Endothelial cell of umbilical vein (primary cell): ENCODE measurements at regions not wholly inside any gene's neighbourhood (a gene's known extent, or its start where the extent isn't known, plus 50 kb on each side); places are given as distances from the start of the nearest gene placed in this dataset.

Source experiments
- BruUV-seq: library from RNA; stranded (reverse); fragments of 400-500 nt; replicated peaks from 2 replicates; lab custom pipeline; 2021; lab: Mats Ljungman, UMichigan
- CTCF ChIA-PET: fragments of 300-600, 350-600 bp; sonication (Branson Sonifier 250); formaldehyde crosslinking; loops from one replicate; lab custom pipeline; 2021; ENCODE audit warnings: antibody characterized with exemption, inconsistent platforms; lab: Charles Lee
- POLR2A ChIA-PET: fragments of 300-600, 350-600 bp; sonication (Branson Sonifier 250); formaldehyde crosslinking; loops from one replicate; lab custom pipeline; 2021; ENCODE audit warnings: antibody characterized with exemption, inconsistent platforms; lab: Charles Lee
- DNase-seq: peaks from one replicate; pipeline ENCODE4 v3.0.0-alpha.2; 2011; ENCODE audit warnings: low read depth, low spot score
- FAIRE-seq: peaks from 2 replicates; lab custom pipeline; 2011; peaks lifted over from hg19 to GRCh38; lab: Jason Lieb, UNC
- H2AFZ ChIP-seq: 2 replicates; pipeline ENCODE4 v1.6.0; 2012; ENCODE audit warnings: low read depth, low read length, control low read depth, inconsistent platforms
- H3K27ac ChIP-seq: 2 replicates; pipeline ENCODE4 v1.5.1; 2011; ENCODE audit warnings: low read depth, mild to moderate bottlenecking, control low read depth, low read length, moderate library complexity; ENCODE audit not compliant: insufficient read depth
- H3K27me3 ChIP-seq, 2 experiments: 2 replicates each; pipeline versions ENCODE4 v1.6.0 to v1.6.1; 2011; ENCODE audit warnings: low read length in 2 of 2, mixed read lengths in 1 of 2; ENCODE audit not compliant: control insufficient read depth in 2 of 2, insufficient read depth in 2 of 2
- H3K36me3 ChIP-seq, 2 experiments: 2 replicates in 1 of 2; 3 replicates in 1 of 2; pipeline ENCODE4 v1.5.1; 2011; ENCODE audit warnings: low read length in 2 of 2, mild to moderate bottlenecking in 1 of 2, moderate library complexity in 1 of 2; ENCODE audit not compliant: control insufficient read depth in 2 of 2, insufficient read depth in 2 of 2; ENCODE audit errors: extremely low read depth in 1 of 2
- H3K4me1 ChIP-seq: 3 replicates; pipeline ENCODE4 v1.5.1; 2011; ENCODE audit warnings: mild to moderate bottlenecking, low read length; ENCODE audit not compliant: control insufficient read depth, insufficient read depth; ENCODE audit errors: extremely low read depth
- H3K4me2 ChIP-seq: 2 replicates; pipeline ENCODE4 v1.6.1; 2011; ENCODE audit warnings: low read length, control low read depth, mixed read lengths; ENCODE audit not compliant: insufficient read depth
- H3K4me3 ChIP-seq, 3 experiments: fragments of 200-600 bp in 1 of 3; sonication (generic), shearing (Covaris generic) in 1 of 3; replicated peaks in 1 of 3; 2 replicates each; pipeline ENCODE4 v1.5.1; 2011 to 2016; ENCODE audit warnings: control low read depth in 3 of 3, low read length in 3 of 3, mild to moderate bottlenecking in 2 of 3, inconsistent platforms in 1 of 3, low read depth in 1 of 3, moderate library complexity in 1 of 3; ENCODE audit not compliant: insufficient read depth in 1 of 3
- H3K79me2 ChIP-seq: 2 replicates; pipeline ENCODE4 v1.6.0; 2012; ENCODE audit warnings: low read length, inconsistent platforms; ENCODE audit not compliant: control insufficient read depth, insufficient read depth
- H3K9ac ChIP-seq: replicated peaks from 2 replicates; pipeline ENCODE3; 2011; ENCODE audit warnings: low read length, control low read depth; ENCODE audit not compliant: insufficient read depth; ENCODE audit errors: extremely low read depth
- H3K9me1 ChIP-seq: replicated peaks from 3 replicates; pipeline ENCODE4 v1.6.0; 2011; ENCODE audit warnings: mild to moderate bottlenecking, low read length; ENCODE audit not compliant: control insufficient read depth, insufficient read depth; ENCODE audit errors: extremely low read depth
- H3K9me3 ChIP-seq: replicated peaks from 2 replicates; pipeline ENCODE4 v1.5.1; 2012; ENCODE audit warnings: low read length, inconsistent platforms; ENCODE audit not compliant: control insufficient read depth, insufficient read depth
- H4K20me1 ChIP-seq: replicated peaks from 2 replicates; pipeline ENCODE3; 2011; ENCODE audit warnings: mild to moderate bottlenecking, low read length; ENCODE audit not compliant: control insufficient read depth, insufficient read depth; ENCODE audit errors: extremely low read depth
- EZH2 ChIP-seq: IDR thresholded peaks from 2 replicates; pipeline ENCODE4 v1.6.1; 2012; ENCODE audit warnings: borderline replicate concordance, low read depth, mild to moderate bottlenecking, moderate library complexity, low read length, inconsistent platforms; ENCODE audit not compliant: severe bottlenecking
- FOS ChIP-seq: IDR thresholded peaks from 2 replicates; pipeline ENCODE4 v1.6.1; 2011; ENCODE audit warnings: mild to moderate bottlenecking, low read length, moderate library complexity, borderline replicate concordance; ENCODE audit not compliant: insufficient read depth
- GATA2 ChIP-seq: IDR thresholded peaks from 2 replicates; pipeline ENCODE4 v1.7.0; 2011; ENCODE audit warnings: low read depth, mild to moderate bottlenecking, moderate library complexity, mixed read lengths, low read length; ENCODE audit not compliant: insufficient read length, insufficient read depth
- JUN ChIP-seq: IDR thresholded peaks from 2 replicates; pipeline ENCODE4 v1.6.1; 2011; ENCODE audit warnings: borderline replicate concordance, low read depth; ENCODE audit not compliant: insufficient read length, insufficient read depth
- MYC ChIP-seq: IDR thresholded peaks from one replicate; pipeline ENCODE4 v1.6.1; 2011; ENCODE audit warnings: mild to moderate bottlenecking, low read depth, low read length
- POLR2A ChIP-seq: IDR thresholded peaks from 2 replicates; pipeline ENCODE4 v1.6.1; 2012; ENCODE audit warnings: low read depth, mild to moderate bottlenecking, control low read depth, low read length
- POLR2AphosphoS5 ChIP-seq: IDR thresholded peaks from 2 replicates; pipeline ENCODE4 v1.6.1; 2012; ENCODE audit warnings: low read depth, mild to moderate bottlenecking, control low read depth, low read length, moderate library complexity; ENCODE audit not compliant: insufficient read depth
- dilution Hi-C: fragments of 300-500 bp; cut with MboI; formaldehyde crosslinking; loops from one replicate; pipeline ENCODE4 v1.15.0; 2019; ENCODE audit warnings: low sequenced_read_pairs; ENCODE audit not compliant: extremely low pct_ligation_motif_present
- intact Hi-C: fragments of 100-400 bp; cut with micrococcal nuclease; formaldehyde crosslinking; loops from one replicate; pipeline ENCODE4 v1.10.0; 2022
- TF ChIP-seq, protein P1 (sequence below): IDR thresholded peaks from 2 replicates; pipeline ENCODE4 v1.6.1; 2011; ENCODE audit not compliant: insufficient read depth, insufficient read length
- TF ChIP-seq, protein P2 (sequence below), 2 donors: IDR thresholded peaks; 1 replicate in 1 of 2; 2 replicates in 1 of 2; pipeline ENCODE4 v1.5.1; 2011; ENCODE audit warnings: low read length in 2 of 2, mild to moderate bottlenecking in 2 of 2, moderate library complexity in 2 of 2, control low read depth in 1 of 2, inconsistent platforms in 1 of 2, low read depth in 1 of 2; ENCODE audit not compliant: insufficient read depth in 1 of 2; ENCODE audit errors: extremely low read depth in 1 of 2

DNA sequence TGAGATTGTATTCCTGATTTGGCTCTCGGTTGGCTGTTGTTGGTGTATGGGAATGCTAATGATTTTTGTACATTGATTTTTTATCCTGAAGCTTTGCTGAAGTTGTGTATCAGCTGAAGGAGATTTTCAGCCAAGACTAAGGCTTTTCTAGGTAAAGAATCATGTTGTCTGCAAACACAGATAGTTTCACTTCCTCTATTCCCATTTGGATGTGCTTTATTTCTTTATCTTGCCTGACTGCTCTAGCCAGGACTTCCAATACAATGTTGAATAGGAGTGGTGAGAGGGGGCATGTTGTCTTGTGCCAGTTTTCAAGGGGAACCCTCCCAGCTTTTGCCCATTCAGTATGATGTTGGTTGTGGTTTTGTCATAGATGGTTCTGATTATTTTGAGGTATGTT, 90.4 kb downstream of the CYP26B1 start:
- no peaks in the 10 kb centered on the region for H3K9me3 ChIP-seq
- no peak overlapping the region for H3K4me2 ChIP-seq
- FAIRE-seq (no peak), DNase-seq (no peak)
- H4K20me1 ChIP-seq: no peaks in the 10 kb centered on the region
- H3K79me2 ChIP-seq: no peaks in the 10 kb centered on the region
- ChIA-PET CTCF (interaction anchor here (1.3 kb wide), 1 partner anchor 10 kb away, joined by 3 read pairs; no protein-coding TSS in a partner anchor), POLR2A (no interaction called here)
- no peak overlapping the region for H3K4me3 ChIP-seq
- no peaks in the 10 kb centered on the region for H3K4me1 ChIP-seq
- intact Hi-C loops: no loop called here
- H3K27ac ChIP-seq: no peak overlapping the region
- dilution Hi-C loops: no loop called here
- H3K27me3 ChIP-seq: peaks cover under 1 to 2% of the 10 kb centered on the region in 2 experiments
- H3K9me1 ChIP-seq: no peaks in the 10 kb centered on the region
- TF ChIP-seq POLR2A (no peak), GATA2 (no peak), FOS (no peak), MYC (no peak), EZH2 (no peak), POLR2AphosphoS5 (no peak), JUN (no peak)
- TF ChIP-seq, protein P1, sequence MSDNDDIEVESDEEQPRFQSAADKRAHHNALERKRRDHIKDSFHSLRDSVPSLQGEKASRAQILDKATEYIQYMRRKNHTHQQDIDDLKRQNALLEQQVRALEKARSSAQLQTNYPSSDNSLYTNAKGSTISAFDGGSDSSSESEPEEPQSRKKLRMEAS: no peak
- TF ChIP-seq, protein P2, sequence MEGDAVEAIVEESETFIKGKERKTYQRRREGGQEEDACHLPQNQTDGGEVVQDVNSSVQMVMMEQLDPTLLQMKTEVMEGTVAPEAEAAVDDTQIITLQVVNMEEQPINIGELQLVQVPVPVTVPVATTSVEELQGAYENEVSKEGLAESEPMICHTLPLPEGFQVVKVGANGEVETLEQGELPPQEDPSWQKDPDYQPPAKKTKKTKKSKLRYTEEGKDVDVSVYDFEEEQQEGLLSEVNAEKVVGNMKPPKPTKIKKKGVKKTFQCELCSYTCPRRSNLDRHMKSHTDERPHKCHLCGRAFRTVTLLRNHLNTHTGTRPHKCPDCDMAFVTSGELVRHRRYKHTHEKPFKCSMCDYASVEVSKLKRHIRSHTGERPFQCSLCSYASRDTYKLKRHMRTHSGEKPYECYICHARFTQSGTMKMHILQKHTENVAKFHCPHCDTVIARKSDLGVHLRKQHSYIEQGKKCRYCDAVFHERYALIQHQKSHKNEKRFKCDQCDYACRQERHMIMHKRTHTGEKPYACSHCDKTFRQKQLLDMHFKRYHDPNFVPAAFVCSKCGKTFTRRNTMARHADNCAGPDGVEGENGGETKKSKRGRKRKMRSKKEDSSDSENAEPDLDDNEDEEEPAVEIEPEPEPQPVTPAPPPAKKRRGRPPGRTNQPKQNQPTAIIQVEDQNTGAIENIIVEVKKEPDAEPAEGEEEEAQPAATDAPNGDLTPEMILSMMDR (IDR thresholded peaks at IDR 0.05; ENCODE audit: extremely low read depth in 1 of 2, insufficient read depth in 1 of 2, low read depth in 1 of 2, low read length in 2 of 2): no peak
- H3K36me3 ChIP-seq: no peaks in the 10 kb centered on the region
- H3K9ac ChIP-seq: no peak overlapping the region
- no TSS peak for BruUV-seq
- H2AFZ ChIP-seq: no peak overlapping the region
